CD14-positive monocyte (primary cell): ENCODE measurements at regions not wholly inside any gene's neighbourhood (a gene's known extent, or its start where the extent isn't known, plus 50 kb on each side); places are given as distances from the start of the nearest gene placed in this dataset.

ENCODE experiments used
- DNase-seq, 3 donors: peaks; one replicate each; pipeline ENCODE4 v3.0.0-alpha.2; 2011 to 2022
- H2AFZ ChIP-seq: 2 replicates; pipeline ENCODE4 v1.6.0; 2012; ENCODE audit warnings: mild to moderate bottlenecking, low read depth, low read length, inconsistent platforms; ENCODE audit not compliant: insufficient read depth, poor library complexity, severe bottlenecking
- H3K27ac ChIP-seq, 2 donors: 1 replicate in 1 of 2; 2 replicates in 1 of 2; pipeline ENCODE4 v1.5.1; 2012 to 2013; ENCODE audit warnings: low read length in 2 of 2, control low read depth in 1 of 2, inconsistent platforms in 1 of 2, low read depth in 1 of 2, mild to moderate bottlenecking in 1 of 2
- H3K27me3 ChIP-seq, 2 donors: one replicate each; pipeline versions ENCODE4 v1.6.0 to v1.6.1; 2011 to 2013; ENCODE audit warnings: low read length in 2 of 2; ENCODE audit not compliant: control insufficient read depth in 2 of 2, insufficient read depth in 2 of 2
- H3K36me3 ChIP-seq, 2 donors: replicated peaks in 1 of 2; 1 replicate in 1 of 2; 2 replicates in 1 of 2; pipeline versions ENCODE4 v1.5.1 to v1.6.1; 2012 to 2013; ENCODE audit warnings: low read length in 2 of 2, control low read depth in 1 of 2, inconsistent platforms in 1 of 2, mild to moderate bottlenecking in 1 of 2; ENCODE audit not compliant: insufficient read depth in 2 of 2, control insufficient read depth in 1 of 2
- H3K4me1 ChIP-seq, 2 donors: 1 replicate in 1 of 2; 2 replicates in 1 of 2; pipeline versions ENCODE4 v1.5.1 to v1.6.1; 2012 to 2013; ENCODE audit warnings: low read length in 2 of 2, control low read depth in 1 of 2, inconsistent platforms in 1 of 2, mild to moderate bottlenecking in 1 of 2, moderate library complexity in 1 of 2; ENCODE audit not compliant: insufficient read depth in 2 of 2, control insufficient read depth in 1 of 2
- H3K4me2 ChIP-seq: replicated peaks from 2 replicates; pipeline ENCODE3; 2012; ENCODE audit warnings: low read length, moderate library complexity, mild to moderate bottlenecking; ENCODE audit not compliant: poor library complexity, severe bottlenecking; ENCODE audit errors: extremely low read depth
- H3K4me3 ChIP-seq, 3 experiments: fragments of 200-600 bp in 1 of 3; sonication (generic) in 1 of 3; replicated peaks in 1 of 3; 1 replicate in 2 of 3; 2 replicates in 1 of 3; pipeline ENCODE4 v1.5.1; 2011 to 2013; ENCODE audit warnings: low read length in 3 of 3, mild to moderate bottlenecking in 3 of 3, control low read depth in 2 of 3, low read depth in 2 of 3, inconsistent platforms in 1 of 3, moderate library complexity in 1 of 3
- H3K79me2 ChIP-seq: 2 replicates; pipeline ENCODE4 v1.6.0; 2012; ENCODE audit warnings: mild to moderate bottlenecking, control low read depth, inconsistent platforms, low read length, moderate library complexity; ENCODE audit not compliant: insufficient read depth
- H3K9ac ChIP-seq: 2 replicates; pipeline ENCODE4 v1.6.0; 2017; ENCODE audit warnings: low read length, mild to moderate bottlenecking; ENCODE audit not compliant: insufficient read depth, poor library complexity, severe bottlenecking
- H3K9me3 ChIP-seq, 2 donors: replicated peaks in 1 of 2; 1 replicate in 1 of 2; 2 replicates in 1 of 2; pipeline versions ENCODE4 v1.5.1 to v1.6.1; 2012 to 2013; ENCODE audit warnings: low read length in 2 of 2, control low read depth in 1 of 2; ENCODE audit not compliant: control insufficient read depth in 1 of 2, insufficient read depth in 1 of 2
- H4K20me1 ChIP-seq: 2 replicates; pipeline ENCODE4 v1.6.0; 2012; ENCODE audit warnings: mild to moderate bottlenecking, low read length, control low read depth, moderate library complexity; ENCODE audit not compliant: insufficient read depth
- H3K27ac Mint-ChIP-seq, 7 donors: one replicate each; pipeline ENCODE4 v1.8.0; 2020; ENCODE audit warnings: mild to moderate bottlenecking in 7 of 7, mixed read lengths in 7 of 7, moderate library complexity in 6 of 7, inconsistent platforms in 2 of 7
- H3K27me3 Mint-ChIP-seq, 3 donors: one replicate each; pipeline ENCODE4 v1.8.0; 2021 to 2022; ENCODE audit warnings: low read depth in 3 of 3, mild to moderate bottlenecking in 3 of 3, mixed read lengths in 3 of 3, moderate library complexity in 3 of 3, inconsistent platforms in 1 of 3
- H3K36me3 Mint-ChIP-seq, 2 donors: one replicate each; pipeline ENCODE4 v1.8.0; 2020; ENCODE audit warnings: mixed read lengths in 2 of 2, inconsistent platforms in 1 of 2, mild to moderate bottlenecking in 1 of 2
- H3K4me1 Mint-ChIP-seq: one replicate; pipeline ENCODE4 v1.8.0; 2020; ENCODE audit warnings: mild to moderate bottlenecking, mixed read lengths
- H3K4me3 Mint-ChIP-seq, 2 donors: one replicate each; pipeline ENCODE4 v1.8.0; 2020; ENCODE audit warnings: mild to moderate bottlenecking in 2 of 2, mixed read lengths in 2 of 2, moderate library complexity in 1 of 2
- H3K9me3 Mint-ChIP-seq, 7 donors: one replicate each; pipeline ENCODE4 v1.8.0; 2020 to 2022; ENCODE audit warnings: mixed read lengths in 7 of 7, mild to moderate bottlenecking in 6 of 7, moderate library complexity in 6 of 7, inconsistent platforms in 2 of 7
- CTCF ChIP-seq: fragments of 200-600 bp; IDR thresholded peaks from one replicate; pipeline ENCODE4 v1.8.0; 2022; ENCODE audit warnings: antibody characterized with exemption, mild to moderate bottlenecking
- WGBS: methylation state at CpG from one replicate; pipeline ENCODE4 v1.1.5; 2013; ENCODE audit warnings: missing lambda C conversion rate; ENCODE audit not compliant: insufficient coverage; 5-methylcytosine and 5-hydroxymethylcytosine counted together
- intact Hi-C, 2 donors: fragments of 100-400 bp; cut with micrococcal nuclease; formaldehyde crosslinking; loops; one replicate each; pipeline versions ENCODE4 v1.15.0 to v1.15.1; 2023

GRCh38 chr12:91349476-91349875 lies 166.9 kb upstream of the DCN start:
- no peak overlapping the region for H3K4me3 Mint-ChIP-seq
- intact Hi-C loops = no loop called here
- WGBS = no CpG with 5 or more reads among the region's 2 CpGs

GRCh38 chr12:91347481-91348214 lies 165.0 kb upstream of the DCN start:
- intact Hi-C loops = no loop called here
- Histone ChIP-seq H3K4me1 (no peaks in the 10 kb centered on the region), H3K9ac (no peak overlapping the region), H3K4me2 (no peak overlapping the region), H3K9me3 (no peaks in the 10 kb centered on the region), H4K20me1 (no peaks in the 10 kb centered on the region), H2AFZ (no peak overlapping the region), H3K36me3 (no peaks in the 10 kb centered on the region), H3K27me3 (peaks cover 0 to 2% of the 10 kb centered on the region in 2 donors), H3K27ac (no peak overlapping the region), H3K4me3 (no peak overlapping the region), H3K79me2 (no peaks in the 10 kb centered on the region)
- Mint-ChIP-seq H3K4me3 (no peak overlapping the region), H3K9me3 (peaks cover 0 to 2% (median 0%) of the 10 kb centered on the region in 7 donors), H3K27ac (no peak overlapping the region), H3K4me1 (no peaks in the 10 kb centered on the region), H3K27me3 (peaks cover 0 to 2% (median 0%) of the 10 kb centered on the region in 3 donors), H3K36me3 (no peaks in the 10 kb centered on the region)
- no peak for TF ChIP-seq CTCF
- 95% methylated on average over 2 of the region's 3 CpGs for WGBS
- DNase-seq = no peak

More at GRCh38 chr12:91349476-91349875, 166.9 kb upstream of the DCN start:
- Mint-ChIP-seq H3K9me3 (peaks cover 0 to 2% (median 0%) of the 10 kb centered on the region in 7 donors), H3K27me3 (peaks cover 0 to 2% (median 0%) of the 10 kb centered on the region in 3 donors), H3K27ac (no peak overlapping the region), H3K4me1 (no peaks in the 10 kb centered on the region), H3K36me3 (no peaks in the 10 kb centered on the region)
- Histone ChIP-seq H3K27me3 (peaks cover 0 to 2% of the 10 kb centered on the region in 2 donors), H2AFZ (no peak overlapping the region), H4K20me1 (no peaks in the 10 kb centered on the region), H3K79me2 (no peaks in the 10 kb centered on the region), H3K4me3 (no peak overlapping the region), H3K4me1 (no peaks in the 10 kb centered on the region), H3K27ac (no peak overlapping the region), H3K9me3 (no peaks in the 10 kb centered on the region), H3K36me3 (no peaks in the 10 kb centered on the region), H3K9ac (no peak overlapping the region), H3K4me2 (no peak overlapping the region)
- TF ChIP-seq CTCF = no peak
- DNase-seq = no peak
